A549 (cell line): ENCODE measurements at regions not wholly inside any gene's neighbourhood (a gene's known extent, or its start where the extent isn't known, plus 50 kb on each side); places are given as distances from the start of the nearest gene placed in this dataset.

Experiments
- ATAC-seq, 2 experiments: fragments of 200-7000 bp in 1 of 2; fragments of >200 bp in 1 of 2; cut with Nextera tagmentation in 1 of 2; cut with Tn5 transposase in 1 of 2; 3 replicates each; pipeline versions ENCODE4 v1.8.0 to v1.9.1; 2018 to 2020; ENCODE audit warnings: mild to moderate bottlenecking in 1 of 2, moderate library complexity in 1 of 2
- CTCF ChIA-PET: fragments of 300-600 bp; sonication (Branson Sonifier 250); formaldehyde crosslinking; extraction: SDS; loops from one replicate; lab custom pipeline; 2021; ENCODE audit warnings: antibody characterized with exemption, inconsistent platforms; lab: Yijun Ruan, JAX
- POLR2A ChIA-PET: fragments of 350-600 bp; formaldehyde crosslinking; extraction: SDS; loops from one replicate; lab custom pipeline; 2021; ENCODE audit warnings: antibody characterized with exemption, inconsistent platforms; lab: Yijun Ruan, JAX
- DNase-seq, 2 experiments: peaks; one replicate each; pipeline versions ENCODE4 v3.0.0 to v3.0.0-alpha.2; 2011 to 2016; ENCODE audit warnings: low read depth in 1 of 2, low spot score in 1 of 2
- FAIRE-seq: peaks from 2 replicates; lab custom pipeline; 2011; peaks lifted over from hg19 to GRCh38; lab: Jason Lieb, UNC
- H3K27ac ChIP-seq, 2 experiments: fragments of >200 bp; sonication (Bioruptor Twin); formaldehyde crosslinking; 3 replicates each; pipeline ENCODE4 v1.5.1; 2016 to 2017
- H3K4me1 ChIP-seq: fragments of >200 bp; sonication (Bioruptor Twin); formaldehyde crosslinking; 3 replicates; pipeline ENCODE4 v1.6.1; 2016
- H3K4me2 ChIP-seq: fragments of >200 bp; sonication (Bioruptor Twin); formaldehyde crosslinking; 3 replicates; pipeline ENCODE4 v1.6.1; 2016
- H3K4me3 ChIP-seq: fragments of >200 bp; sonication (Bioruptor Twin); formaldehyde crosslinking; 3 replicates; pipeline ENCODE4 v1.5.1; 2016
- H3K9me3 ChIP-seq: fragments of >200 bp; sonication (Bioruptor Twin); formaldehyde crosslinking; 3 replicates; pipeline ENCODE4 v1.6.1; 2016
- BHLHE40 ChIP-seq: IDR thresholded peaks from 2 replicates; pipeline ENCODE4 v1.6.1; 2012; ENCODE audit warnings: low read depth, low read length, inconsistent platforms
- CBX8 ChIP-seq: fragments of 200-600 bp; sonication (generic); IDR thresholded peaks from 2 replicates; pipeline ENCODE4 v1.6.1; 2016
- CEBPB ChIP-seq, 2 experiments: fragments of >200 bp in 1 of 2; sonication (Bioruptor Twin) in 1 of 2; formaldehyde crosslinking in 1 of 2; IDR thresholded peaks; 2 replicates each; pipeline ENCODE4 v1.6.1; 2012 to 2016
- FOXS1 ChIP-seq: fragments of 250-450 bp; sonication (Bioruptor Pico); IDR thresholded peaks from 2 replicates; pipeline ENCODE4 v1.5.0; 2020; ENCODE audit warnings: mild to moderate bottlenecking, moderate library complexity
- HOXB13 ChIP-seq: fragments of 250-450 bp; sonication (Bioruptor Pico); IDR thresholded peaks from 2 replicates; pipeline ENCODE4 v1.5.0; 2020; ENCODE audit warnings: low read depth, mild to moderate bottlenecking, moderate library complexity
- JUNB ChIP-seq: fragments of >200 bp; sonication (Bioruptor Twin); formaldehyde crosslinking; IDR thresholded peaks from 2 replicates; pipeline ENCODE4 v1.6.1; 2016
- KDM5A ChIP-seq: fragments of 200-600 bp; sonication (generic); IDR thresholded peaks from 2 replicates; pipeline ENCODE4 v1.6.1; 2016; ENCODE audit warnings: antibody characterized with exemption, mild to moderate bottlenecking
- MAZ ChIP-seq: fragments of 150-350 bp; IDR thresholded peaks from 2 replicates; pipeline ENCODE4 v1.6.1; 2014; ENCODE audit warnings: antibody characterized with exemption, low read depth, low read length, borderline replicate concordance
- PHF8 ChIP-seq: fragments of 200-600 bp; sonication (generic); IDR thresholded peaks from 2 replicates; pipeline ENCODE4 v1.6.1; 2016; ENCODE audit warnings: low read depth, mild to moderate bottlenecking, antibody characterized with exemption, moderate library complexity, borderline replicate concordance
- POLR2AphosphoS2 ChIP-seq: conservative IDR thresholded peaks from 2 replicates; pipeline ENCODE4 v1.6.1; 2012; ENCODE audit warnings: low read length, improper control_type of control experiment, inconsistent platforms
- RAD21 ChIP-seq, 2 experiments: fragments of >200 bp in 1 of 2; sonication (Bioruptor Twin) in 1 of 2; formaldehyde crosslinking in 1 of 2; IDR thresholded peaks in 1 of 2; conservative IDR thresholded peaks in 1 of 2; 2 replicates in 1 of 2; 3 replicates in 1 of 2; pipeline ENCODE4 v1.6.1; 2012 to 2018; ENCODE audit warnings: inconsistent platforms in 1 of 2
- RARB ChIP-seq: fragments of 250-450 bp; sonication (Bioruptor Pico); IDR thresholded peaks from 2 replicates; pipeline ENCODE4 v1.8.0; 2021; ENCODE audit warnings: mild to moderate bottlenecking, moderate library complexity
- RCOR1 ChIP-seq: fragments of 150-350 bp; IDR thresholded peaks from 2 replicates; pipeline ENCODE4 v1.6.1; 2014; ENCODE audit warnings: antibody characterized with exemption, low read length, low read depth
- RFX5 ChIP-seq: fragments of 450-650 bp; IDR thresholded peaks from 2 replicates; pipeline ENCODE4 v1.7.1; 2014; ENCODE audit warnings: antibody characterized with exemption, mild to moderate bottlenecking, moderate library complexity
- RNF2 ChIP-seq: fragments of 200-600 bp; sonication (generic); IDR thresholded peaks from 2 replicates; pipeline ENCODE4 v1.6.1; 2016; ENCODE audit warnings: low read depth, mild to moderate bottlenecking, antibody characterized with exemption, moderate library complexity, borderline replicate concordance
- ZFP36 ChIP-seq: fragments of 450-650 bp; IDR thresholded peaks from 2 replicates; pipeline ENCODE4 v1.6.1; 2014; ENCODE audit warnings: borderline replicate concordance; ENCODE audit not compliant: partially characterized antibody
- WGBS: methylation state at CpG from one replicate; pipeline ENCODE4 v1.1.6; 2017; ENCODE audit errors: missing lambda C conversion rate; 5-methylcytosine and 5-hydroxymethylcytosine counted together
- TF ChIP-seq, protein P1 (sequence below): fragments of >200 bp; sonication (Bioruptor Twin); formaldehyde crosslinking; IDR thresholded peaks from 3 replicates; pipeline ENCODE4 v1.6.1; 2016
- TF ChIP-seq, protein P2 (sequence below): fragments of >200 bp; sonication (Bioruptor Twin); formaldehyde crosslinking; IDR thresholded peaks from 3 replicates; pipeline ENCODE4 v1.5.1; 2016

DNA sequence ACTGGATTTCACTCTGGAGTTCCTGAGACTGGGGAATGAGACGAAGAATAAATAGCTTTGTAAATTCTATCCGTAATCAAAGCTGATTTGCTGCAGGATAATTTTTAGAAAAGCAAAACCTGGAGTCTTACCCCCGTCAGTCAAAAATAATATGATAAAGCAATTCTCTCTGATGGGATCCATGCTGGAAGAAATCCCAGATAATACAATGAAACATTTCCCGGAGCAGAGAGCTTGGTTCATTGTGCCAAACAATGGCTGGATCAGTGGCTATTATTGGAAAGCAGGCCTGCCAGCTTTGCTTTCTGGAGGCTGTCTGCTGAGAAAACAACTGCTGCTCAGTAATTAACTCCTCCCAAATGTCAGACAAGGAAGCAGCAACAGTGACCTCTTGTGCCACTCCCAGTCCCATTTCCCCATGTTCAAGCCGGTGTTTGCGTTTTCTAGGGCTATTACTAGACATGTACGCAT lies 609.4 kb upstream of the PCDH15 start:
- no peak for FAIRE-seq
- POLR2A ChIA-PET, result no interaction called here
- Histone ChIP-seq H3K4me3 (no peak overlapping the region), H3K4me1 (no peaks in the 10 kb centered on the region), H3K9me3 (no peaks in the 10 kb centered on the region), H3K4me2 (no peak overlapping the region), H3K27ac (no peak overlapping the region)
- no peak for TF ChIP-seq BHLHE40
- TF ChIP-seq MAZ, result no peak
- no peak for TF ChIP-seq CBX8
- TF ChIP-seq RFX5, result no peak
- no peak for TF ChIP-seq HOXB13 (CRISPR knock-in tag)
- no peak for TF ChIP-seq POLR2AphosphoS2
- no peak for TF ChIP-seq RNF2
- TF ChIP-seq KDM5A, result no peak
- TF ChIP-seq, protein P1, sequence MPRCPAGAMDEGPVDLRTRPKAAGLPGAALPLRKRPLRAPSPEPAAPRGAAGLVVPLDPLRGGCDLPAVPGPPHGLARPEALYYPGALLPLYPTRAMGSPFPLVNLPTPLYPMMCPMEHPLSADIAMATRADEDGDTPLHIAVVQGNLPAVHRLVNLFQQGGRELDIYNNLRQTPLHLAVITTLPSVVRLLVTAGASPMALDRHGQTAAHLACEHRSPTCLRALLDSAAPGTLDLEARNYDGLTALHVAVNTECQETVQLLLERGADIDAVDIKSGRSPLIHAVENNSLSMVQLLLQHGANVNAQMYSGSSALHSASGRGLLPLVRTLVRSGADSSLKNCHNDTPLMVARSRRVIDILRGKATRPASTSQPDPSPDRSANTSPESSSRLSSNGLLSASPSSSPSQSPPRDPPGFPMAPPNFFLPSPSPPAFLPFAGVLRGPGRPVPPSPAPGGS, result no peak
- no peak for TF ChIP-seq ZFP36
- TF ChIP-seq RAD21 (conservative IDR thresholded peaks at IDR 0.05 in 1 of 2, IDR thresholded peaks at IDR 0.05 in 1 of 2), result no peak
- TF ChIP-seq FOXS1 (CRISPR knock-in tag), result no peak
- CTCF ChIA-PET, result no interaction called here
- no peak for ATAC-seq
- WGBS, result 30% methylated on average over 7 of the region's 7 CpGs
- DNase-seq, result no peak

DNA sequence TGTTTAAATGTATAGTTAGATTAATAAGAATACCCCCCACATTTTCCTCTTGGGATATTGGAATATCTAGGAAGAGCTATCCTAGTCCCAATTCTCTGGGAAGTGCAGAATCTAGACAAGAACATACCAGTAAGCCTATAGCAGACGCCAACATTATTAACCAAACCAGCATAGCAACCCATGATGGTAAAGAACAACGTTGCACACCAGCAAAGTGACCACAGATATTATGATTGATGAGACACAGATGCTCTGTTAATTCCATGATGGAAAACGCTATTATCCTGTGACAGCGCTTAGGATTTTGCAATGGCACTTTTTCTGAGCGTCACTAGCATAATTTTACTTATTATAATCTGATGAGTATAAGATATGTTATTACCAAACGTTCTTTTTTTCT lies 603.1 kb upstream of the PCDH15 start:
- ATAC-seq, result no peak
- POLR2A ChIA-PET, result no interaction called here
- FAIRE-seq, result no peak
- Histone ChIP-seq H3K27ac (no peak overlapping the region), H3K4me3 (no peak overlapping the region), H3K9me3 (no peaks in the 10 kb centered on the region), H3K4me1 (no peaks in the 10 kb centered on the region), H3K4me2 (no peak overlapping the region)
- TF ChIP-seq RAD21 (conservative IDR thresholded peaks at IDR 0.05 in 1 of 2, IDR thresholded peaks at IDR 0.05 in 1 of 2) (no peak), RCOR1 (no peak), JUNB (no peak)
- TF ChIP-seq, protein P2, sequence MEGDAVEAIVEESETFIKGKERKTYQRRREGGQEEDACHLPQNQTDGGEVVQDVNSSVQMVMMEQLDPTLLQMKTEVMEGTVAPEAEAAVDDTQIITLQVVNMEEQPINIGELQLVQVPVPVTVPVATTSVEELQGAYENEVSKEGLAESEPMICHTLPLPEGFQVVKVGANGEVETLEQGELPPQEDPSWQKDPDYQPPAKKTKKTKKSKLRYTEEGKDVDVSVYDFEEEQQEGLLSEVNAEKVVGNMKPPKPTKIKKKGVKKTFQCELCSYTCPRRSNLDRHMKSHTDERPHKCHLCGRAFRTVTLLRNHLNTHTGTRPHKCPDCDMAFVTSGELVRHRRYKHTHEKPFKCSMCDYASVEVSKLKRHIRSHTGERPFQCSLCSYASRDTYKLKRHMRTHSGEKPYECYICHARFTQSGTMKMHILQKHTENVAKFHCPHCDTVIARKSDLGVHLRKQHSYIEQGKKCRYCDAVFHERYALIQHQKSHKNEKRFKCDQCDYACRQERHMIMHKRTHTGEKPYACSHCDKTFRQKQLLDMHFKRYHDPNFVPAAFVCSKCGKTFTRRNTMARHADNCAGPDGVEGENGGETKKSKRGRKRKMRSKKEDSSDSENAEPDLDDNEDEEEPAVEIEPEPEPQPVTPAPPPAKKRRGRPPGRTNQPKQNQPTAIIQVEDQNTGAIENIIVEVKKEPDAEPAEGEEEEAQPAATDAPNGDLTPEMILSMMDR, result no peak
- 2% methylated on average over 6 of the region's 6 CpGs for WGBS
- CTCF ChIA-PET, result no interaction called here
- no peak for DNase-seq

DNA sequence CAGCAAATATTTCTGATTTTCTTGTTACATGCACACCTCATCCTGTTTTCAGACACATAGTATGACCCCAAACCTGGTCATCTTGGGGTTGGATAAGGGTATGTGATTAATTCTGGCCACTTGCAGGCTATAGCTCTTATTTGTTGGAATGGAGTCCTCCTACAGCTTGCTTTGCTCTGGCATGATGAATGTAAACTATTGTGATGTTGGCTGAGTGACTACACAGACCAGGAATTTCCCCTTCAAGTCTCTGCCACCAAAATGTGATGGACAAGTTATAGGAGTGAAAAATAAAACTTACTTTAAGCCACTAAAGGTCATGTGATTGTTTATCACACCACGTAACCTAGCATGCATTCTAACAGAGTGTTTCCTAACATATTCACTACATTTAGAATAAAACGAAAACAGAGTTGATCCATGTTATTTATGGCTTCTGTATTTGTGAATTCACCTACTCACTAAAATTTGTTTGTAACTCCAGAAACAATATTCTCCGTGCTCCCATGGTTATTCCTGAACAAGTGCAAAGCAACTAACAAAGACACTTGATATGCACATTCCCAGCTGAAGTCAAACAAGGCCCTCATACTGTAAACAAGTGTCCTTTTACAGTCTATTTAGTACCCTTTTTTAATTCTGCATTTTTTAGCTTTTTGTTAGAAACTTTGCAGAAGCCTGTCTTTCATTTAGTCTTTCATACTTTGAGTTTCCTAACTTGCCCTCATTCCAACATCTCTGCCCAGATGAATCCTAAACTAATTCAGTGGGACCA lies 599.2 kb upstream of the PCDH15 start:
- 9% methylated on average over 3 of the region's 3 CpGs for WGBS
- DNase-seq (no peak), ATAC-seq (no peak), FAIRE-seq (no peak)
- ChIA-PET POLR2A (no interaction called here), CTCF (no interaction called here)
- Histone ChIP-seq H3K4me2 (no peak overlapping the region), H3K27ac (no peak overlapping the region), H3K4me3 (no peak overlapping the region), H3K9me3 (no peaks in the 10 kb centered on the region), H3K4me1 (no peaks in the 10 kb centered on the region)
- TF ChIP-seq PHF8 (no peak), RARB (CRISPR knock-in tag) (no peak), CEBPB (IDR thresholded peaks at IDR 0.05) (no peak), ZFP36 (no peak)
